GM21390 (cell line): ENCODE measurements at regions not wholly inside any gene's neighbourhood (a gene's known extent, or its start where the extent isn't known, plus 50 kb on each side); places are given as distances from the start of the nearest gene placed in this dataset.

Experiments used
- ATAC-seq: cut with Tn5 transposase; IDR thresholded peaks from one replicate; pipeline ENCODE4 v1.9.1; 2021; ENCODE audit not compliant: unreplicated experiment

DNA sequence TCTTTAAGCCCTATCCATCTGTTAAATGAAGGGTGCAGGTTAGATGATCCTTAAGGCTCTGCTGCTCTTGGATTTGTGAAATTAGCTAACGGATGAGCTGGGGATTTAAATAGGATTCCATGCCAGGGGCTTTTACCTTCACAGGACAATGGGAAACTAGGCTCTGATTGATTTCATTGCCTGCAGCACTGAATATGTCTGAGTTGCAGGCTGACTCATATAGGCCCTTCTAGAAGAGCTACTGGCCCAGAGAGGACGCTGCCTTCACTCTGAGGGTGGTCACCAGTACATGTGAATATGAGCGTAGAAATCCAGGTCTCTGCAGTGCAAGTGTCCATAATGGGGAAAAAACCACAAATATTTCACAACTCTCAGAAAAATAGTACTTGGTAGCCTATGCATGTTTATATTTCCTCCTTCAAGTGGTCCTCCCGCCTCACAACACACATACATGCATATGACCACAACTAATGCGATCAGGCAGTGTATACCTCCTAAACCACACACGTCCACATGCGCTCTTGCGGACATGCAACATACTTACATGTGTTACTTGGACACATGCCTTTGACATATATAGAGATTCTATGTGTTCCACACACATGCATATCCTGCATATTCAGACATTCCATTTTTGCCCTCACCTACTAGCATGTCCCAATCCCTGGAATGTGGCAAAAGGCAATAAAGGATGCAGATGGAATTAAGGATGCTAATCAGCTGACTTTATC lies 233.8 kb upstream of the JUN start:
- ATAC-seq: no peak

DNA sequence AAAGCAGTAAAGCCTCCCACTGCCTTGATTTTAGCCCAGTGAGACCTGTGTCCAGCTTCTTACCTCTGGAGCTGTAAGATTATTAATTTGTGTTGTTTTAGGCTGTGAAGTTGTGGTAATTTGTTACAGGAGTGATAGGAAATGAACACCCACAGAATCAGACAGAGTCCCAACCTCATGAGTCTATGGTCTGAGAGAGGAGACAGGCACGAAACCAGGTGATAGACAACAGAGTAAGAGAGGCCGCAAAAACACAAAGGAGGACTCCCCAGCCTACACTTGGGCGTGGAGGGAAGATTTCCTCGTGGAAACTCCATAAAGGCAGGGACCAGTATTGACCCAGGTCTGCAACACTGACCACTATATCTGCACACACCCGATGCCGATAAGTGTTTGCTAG lies 234.6 kb upstream of the JUN start:
- no peak for ATAC-seq

DNA sequence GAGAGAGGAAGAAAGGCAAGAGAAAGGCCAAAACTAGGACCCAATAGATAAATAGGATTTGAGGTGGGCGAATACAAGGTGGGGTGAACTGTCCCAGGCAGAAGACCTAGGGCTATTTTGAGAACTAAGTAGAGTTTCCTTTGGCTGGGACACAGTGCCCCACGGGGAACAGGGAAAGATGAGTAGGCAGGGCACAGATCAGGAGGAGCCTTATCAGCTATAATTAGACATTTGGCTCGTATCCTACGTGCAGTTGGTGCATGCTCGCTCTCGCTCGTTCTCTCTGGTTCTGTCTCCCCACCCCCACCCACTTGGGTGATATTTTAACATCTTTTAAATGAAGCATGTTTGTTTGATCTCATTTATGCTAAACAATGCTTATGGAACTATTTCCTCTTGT lies 235.0 kb upstream of the JUN start:
- no peak for ATAC-seq

DNA sequence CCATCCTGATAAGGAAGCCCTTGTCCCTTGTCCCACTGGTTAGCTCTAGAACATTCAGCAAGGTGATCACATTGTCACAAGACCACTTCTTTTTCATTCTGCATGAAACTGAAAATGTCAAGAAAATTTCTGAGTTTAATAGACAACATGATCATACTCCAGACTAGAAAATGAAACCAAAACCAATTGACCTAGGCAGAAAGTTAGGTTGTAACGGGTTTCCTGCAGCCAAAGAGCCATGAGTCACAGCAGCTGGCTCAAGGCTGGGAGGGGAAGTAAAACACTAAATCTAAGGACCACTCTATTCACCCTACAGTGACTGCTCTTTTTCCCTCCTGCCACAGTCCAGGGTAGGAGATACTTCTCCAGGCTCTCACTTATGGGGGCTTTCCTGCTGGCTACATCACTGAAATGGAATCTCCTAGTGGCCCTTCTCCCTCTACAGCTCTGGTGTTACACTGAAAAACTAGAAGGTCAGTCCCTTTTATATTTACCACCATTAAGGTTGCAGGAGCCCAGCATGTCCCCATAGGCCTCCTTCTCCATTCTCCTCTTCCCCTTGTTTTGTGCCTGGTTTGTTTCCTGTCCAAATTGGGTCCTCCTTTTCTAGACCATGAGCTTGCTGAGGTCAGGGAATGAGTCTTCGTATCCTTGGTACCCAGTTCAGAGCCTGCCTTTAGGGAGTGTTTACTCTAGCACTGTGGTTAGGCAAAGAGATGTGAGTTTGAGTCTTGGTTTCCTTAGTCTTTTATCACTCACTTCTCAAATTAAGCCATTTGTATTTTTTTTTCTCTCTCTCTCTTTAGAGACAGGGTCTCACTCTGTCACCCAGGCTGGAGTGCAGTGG lies 236.5 kb upstream of the JUN start:
- peak; percentile 96 for ATAC-seq

DNA sequence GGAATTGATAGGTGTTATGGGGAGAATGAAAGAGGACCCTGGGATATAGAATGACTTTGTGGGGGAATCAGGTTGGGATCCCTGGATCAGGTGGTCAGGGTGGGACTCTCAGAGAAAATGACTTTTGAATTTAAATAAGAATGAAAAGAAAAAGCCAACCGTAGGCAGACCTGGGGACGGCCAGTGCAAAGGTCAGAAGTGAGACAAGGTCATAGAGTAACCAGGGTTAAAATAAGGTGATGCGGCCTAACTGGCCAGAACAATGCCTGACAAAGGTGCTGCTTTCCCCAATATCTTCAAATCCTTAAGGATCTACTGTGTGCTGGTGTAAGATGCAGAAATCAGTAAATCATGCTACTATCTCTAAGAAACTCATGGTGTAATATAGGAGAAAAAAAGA lies 238.4 kb upstream of the JUN start:
- no peak for ATAC-seq

DNA sequence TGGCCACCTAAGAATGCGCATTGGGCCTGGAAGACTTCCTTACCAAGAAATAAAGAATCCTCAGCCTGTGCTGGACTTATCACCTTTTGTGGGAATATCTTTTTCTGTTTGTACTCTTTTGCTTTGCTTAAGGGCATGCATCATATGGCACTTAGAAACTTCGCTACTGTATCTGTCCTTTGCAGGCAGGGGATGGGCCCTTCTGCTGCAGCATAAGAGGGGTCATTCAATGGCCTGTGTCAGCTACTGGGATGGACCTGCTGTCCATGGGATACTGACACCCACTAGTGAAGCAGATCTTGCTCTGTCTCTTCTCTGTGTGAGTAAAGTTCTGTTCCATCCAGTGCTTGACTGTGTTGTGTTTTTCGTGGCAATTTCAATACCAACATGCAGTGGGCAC lies 239.0 kb upstream of the JUN start:
- ATAC-seq: no peak

DNA sequence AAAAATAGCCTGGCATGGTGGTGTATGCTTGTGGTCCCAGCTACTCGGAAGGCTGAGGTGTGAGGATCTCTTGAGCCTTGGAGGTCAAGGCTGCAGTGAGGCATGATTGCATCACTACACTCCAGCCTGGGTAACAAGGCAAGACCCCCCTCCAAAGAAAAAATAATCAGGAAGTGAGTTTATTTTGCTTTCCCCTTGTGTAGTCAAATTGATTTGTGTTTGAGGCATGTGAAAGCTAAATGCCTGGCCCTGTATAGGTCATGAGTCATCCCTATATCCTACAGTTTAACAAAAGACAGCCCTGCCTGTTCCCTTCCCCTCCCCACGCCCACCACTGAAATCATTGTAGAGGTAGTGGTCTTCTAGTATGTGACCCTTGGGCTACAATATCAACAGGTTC lies 241.4 kb upstream of the JUN start:
- no peak for ATAC-seq

DNA sequence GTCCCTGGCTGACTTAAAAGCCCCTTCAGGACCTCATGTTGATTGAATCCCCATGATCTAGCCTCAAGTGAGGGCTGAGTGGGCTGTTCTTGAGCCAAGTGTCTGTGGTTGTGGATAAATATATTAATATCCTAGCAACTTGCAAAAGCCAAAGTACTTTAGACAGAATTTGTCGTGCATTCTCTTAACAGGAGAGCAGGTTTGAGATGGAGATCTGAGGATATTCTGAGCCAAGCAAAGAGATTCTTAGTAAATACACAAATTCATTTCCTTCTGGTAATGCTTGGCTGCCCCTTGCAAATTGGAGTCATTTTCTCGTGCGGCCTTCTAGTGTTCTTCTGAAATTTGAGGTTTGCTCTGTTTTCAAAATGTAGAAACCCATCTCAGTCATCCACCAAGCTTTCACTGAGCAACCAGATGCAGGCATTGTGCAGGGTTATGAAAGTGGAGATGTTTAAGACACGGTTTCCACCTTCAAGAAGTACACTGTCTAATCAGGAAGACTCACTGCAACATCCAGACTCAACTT lies 242.1 kb upstream of the JUN start:
- ATAC-seq: peak; percentile 94

DNA sequence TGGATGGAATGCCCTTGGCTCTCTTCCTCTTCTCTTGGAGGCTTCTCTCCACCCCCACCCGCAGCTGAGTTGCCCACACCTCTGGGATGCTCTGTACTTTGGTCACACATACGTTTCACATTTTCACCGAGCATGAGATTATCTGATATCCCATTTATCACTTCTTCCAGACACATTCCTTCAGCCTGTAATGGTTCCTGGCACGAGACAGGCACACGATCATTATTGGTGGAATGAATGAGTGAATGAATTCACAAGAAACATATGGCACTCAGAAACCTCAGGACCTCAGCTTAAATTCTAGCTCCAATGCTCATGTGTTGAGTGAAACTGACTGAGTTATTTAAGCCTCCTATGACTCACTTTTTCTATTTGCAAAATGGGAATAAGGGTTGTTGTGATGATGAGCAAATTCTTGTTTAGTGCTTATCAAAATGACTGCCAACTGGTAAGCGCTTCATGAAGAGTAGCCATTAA lies 242.7 kb upstream of the JUN start:
- peak; percentile 22 for ATAC-seq

DNA sequence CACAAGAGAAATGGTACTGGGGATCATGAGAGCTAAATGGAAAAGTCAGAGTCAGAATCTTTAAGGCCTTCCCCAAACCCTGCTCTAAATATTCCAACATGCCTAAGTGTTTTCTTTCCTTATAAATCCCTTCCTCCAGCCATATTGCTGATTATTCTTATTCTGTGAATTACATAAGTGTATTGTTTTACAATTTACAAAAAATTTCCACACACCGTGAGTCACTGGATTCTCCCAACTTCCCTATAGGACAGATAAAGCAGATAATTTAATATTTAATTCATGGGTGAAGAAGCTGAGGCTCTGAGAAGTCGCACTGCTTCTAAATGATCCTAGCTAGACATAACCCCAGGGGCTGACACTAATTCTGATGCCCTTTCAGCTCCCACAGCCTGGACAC lies 243.3 kb upstream of the JUN start:
- no peak for ATAC-seq

DNA sequence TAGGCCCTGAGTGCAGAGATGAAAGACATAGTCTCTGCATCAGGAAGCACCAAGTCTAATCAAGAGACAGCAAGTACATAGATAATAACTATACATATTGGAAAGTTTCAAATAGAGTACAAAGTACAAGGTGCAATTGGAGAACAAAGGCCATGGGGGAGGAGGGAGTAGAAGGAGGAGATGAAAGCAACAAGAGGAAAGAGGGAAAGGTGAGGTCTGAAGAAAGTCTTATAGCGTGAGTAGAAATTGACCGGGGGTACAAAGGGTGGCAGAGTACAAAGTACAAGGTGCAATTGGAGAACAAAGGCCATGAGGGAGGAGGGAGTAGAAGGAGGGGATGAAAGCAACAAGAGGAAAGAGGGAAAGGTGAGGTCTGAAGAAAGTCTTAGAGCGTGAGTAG lies 244.2 kb upstream of the JUN start:
- ATAC-seq: no peak

DNA sequence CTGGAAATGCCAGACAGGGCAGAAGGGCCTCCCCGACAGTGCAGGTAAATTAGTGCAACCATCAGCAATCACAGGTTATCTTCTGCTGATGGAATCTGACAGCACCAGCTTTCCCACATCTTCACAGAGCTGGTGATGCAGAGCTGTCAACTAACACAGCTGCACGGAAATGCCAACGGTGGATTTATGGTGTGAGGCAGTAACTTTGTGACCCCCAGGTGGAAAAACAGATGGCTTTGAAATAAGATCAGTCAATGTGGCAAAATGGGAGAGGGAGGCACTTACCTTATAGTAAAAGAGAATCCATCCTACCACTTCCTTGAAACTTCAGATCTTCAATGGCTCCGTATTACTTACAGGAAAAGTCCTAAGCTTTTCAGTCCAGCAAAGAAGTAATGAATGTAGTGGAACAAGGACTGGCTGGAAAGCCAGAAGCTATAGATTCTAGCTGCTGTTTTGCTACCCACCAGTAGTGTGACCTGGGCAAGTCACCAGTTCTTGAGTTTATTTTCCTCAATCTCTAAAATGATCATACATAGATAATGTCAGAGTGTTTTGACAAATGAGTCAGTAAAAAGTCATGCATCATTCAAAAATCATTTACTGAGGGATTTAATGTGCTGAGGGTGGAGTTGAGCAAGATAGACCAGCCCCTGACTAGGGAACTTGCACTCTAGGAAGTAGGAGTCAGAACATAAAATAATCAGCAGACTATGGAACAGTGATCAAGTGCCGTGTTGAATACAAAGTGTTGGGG lies 245.7 kb upstream of the JUN start:
- no peak for ATAC-seq

DNA sequence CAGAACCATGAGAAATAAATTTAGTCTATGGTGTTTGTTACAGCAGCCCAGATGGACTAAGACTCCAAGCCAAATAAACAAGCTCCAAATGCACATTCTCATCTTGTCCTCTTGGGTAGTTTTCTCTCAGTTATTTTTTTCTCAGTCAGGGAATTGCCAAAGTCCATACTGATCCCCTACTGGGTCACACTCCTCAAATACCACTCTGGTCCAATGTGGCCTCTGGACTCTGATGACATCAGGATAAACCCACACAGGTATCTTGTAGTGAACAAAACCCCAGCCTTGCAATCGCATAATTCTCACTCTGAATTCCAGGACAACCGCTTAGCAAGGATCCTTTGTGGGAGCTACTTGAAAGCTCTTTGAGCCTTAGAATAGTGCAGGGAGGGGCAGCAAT lies 248.4 kb upstream of the JUN start:
- no peak for ATAC-seq

DNA sequence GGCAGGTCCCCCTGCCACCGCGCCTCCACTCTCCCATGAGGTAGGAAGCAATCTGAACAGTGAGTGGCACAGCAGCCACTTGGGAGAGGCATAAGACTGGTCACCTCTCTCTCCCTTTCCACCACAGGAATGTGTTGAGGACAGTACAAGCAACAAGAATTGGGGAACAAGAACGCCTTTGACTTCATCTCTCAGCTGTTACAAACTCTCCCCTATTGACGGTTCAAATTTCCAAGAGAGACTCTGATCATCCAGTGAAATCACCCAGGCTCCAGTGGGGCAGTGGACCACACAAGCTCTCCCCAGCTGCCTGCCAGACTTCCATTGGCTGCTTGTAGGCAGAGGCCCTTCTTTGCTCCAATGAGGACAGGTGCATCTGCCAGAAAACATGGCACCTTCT lies 249.9 kb upstream of the JUN start:
- no peak for ATAC-seq

DNA sequence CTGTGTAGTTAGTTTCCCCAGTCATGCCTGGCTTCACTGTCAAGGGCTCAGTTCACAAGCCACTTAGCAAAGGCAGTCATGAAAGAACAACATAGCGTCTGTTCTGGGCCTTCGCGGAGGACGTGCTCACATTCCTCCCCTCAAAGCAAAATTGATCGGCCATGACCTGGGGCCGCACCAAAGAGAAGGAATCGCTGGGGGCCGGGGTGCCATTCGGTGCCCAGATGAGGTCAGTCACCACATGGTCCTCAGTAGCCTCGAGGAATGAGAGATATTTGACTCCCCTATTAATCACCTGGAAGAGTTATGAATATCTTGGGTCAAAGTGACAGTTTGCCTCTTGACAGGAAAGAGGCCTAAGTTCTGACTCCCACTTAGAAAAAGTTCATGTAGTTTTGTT lies 251.1 kb upstream of the JUN start:
- no peak for ATAC-seq

DNA sequence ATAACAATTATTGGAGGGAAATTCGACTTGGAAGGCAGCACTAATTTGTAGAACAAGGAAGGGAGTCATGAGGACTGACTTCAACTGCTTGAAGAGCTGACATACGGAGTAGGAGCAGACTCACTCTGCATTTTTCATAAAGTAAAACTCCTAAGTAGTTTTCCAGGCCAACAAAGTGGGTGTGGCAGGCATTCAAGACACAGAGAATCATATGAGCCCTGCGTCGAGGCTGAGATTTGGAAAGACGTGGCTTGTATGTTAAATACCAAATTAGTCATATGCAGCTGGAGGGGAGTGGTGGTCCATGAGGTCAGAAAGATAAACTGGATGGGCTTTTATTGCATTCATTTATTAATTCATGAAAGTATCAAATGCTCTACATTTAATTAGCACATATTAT lies 255.7 kb upstream of the JUN start:
- no peak for ATAC-seq

DNA sequence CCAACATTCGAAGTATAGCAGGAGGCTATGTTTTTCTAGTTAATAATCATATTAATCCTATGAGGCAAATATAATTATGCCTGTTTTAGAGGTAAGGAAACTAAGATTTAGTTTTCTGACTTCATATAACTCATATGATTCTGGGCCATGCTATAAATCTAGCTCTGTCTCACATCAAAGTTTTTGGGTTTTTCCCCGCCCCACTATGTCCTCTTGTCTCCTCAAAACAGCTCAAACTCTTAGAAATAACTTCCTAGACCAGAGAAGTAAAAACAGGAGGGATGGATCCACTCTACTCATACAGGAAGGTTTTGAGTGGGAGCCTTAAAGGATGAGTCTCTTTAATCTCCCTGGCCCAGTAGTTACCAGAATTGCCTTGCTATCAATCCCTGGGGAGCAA lies 256.4 kb upstream of the FGGY start:
- ATAC-seq: no peak

DNA sequence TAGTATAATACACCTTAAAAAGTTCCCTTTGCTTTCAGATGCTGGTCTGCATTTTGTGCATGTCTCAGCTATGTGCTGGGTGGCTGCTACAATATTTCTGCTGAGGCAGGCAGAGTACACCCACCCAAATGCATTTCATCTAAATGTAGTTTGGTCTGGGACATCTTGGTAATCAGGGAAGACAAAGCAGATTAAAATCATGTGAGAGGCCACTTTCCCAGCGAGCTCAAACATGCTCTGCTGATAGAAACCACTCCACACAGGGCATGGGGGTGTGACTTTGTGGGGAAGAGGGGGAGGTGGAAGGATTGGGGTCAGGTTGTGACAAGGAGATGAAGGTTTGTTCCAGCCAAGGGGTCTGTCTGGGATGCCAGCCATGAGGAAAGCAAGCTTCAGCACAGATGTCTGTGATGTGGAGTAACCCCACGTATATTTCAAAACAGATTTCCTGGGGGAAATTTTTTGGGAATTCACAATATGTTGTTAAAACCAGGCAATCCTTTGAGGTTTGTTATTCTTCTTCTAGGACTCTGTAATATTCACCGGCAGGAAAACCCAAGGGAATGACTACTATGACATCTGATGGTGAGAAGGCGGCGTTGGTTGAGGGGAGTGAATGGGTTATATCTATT lies 255.1 kb upstream of the FGGY start:
- no peak for ATAC-seq

DNA sequence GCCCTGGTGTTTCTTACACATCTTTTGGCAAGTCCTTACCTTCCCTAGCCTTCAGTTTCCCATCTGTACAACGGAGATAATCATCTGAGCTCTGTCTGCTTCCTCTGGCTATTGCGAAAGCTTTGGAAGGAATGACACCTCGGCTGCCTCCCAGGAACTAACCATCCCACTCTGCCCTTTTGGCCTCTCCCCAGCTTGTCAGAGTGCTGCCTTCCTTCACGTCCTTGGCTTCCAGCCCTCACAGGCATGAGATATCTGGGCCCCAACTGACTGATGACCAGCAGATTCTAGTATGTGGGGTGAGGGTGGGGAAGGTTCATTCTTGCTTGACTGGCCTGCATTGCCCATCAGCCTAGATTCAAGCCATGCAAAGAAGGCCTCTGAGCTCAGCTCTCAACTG lies 253.1 kb upstream of the FGGY start:
- no peak for ATAC-seq

DNA sequence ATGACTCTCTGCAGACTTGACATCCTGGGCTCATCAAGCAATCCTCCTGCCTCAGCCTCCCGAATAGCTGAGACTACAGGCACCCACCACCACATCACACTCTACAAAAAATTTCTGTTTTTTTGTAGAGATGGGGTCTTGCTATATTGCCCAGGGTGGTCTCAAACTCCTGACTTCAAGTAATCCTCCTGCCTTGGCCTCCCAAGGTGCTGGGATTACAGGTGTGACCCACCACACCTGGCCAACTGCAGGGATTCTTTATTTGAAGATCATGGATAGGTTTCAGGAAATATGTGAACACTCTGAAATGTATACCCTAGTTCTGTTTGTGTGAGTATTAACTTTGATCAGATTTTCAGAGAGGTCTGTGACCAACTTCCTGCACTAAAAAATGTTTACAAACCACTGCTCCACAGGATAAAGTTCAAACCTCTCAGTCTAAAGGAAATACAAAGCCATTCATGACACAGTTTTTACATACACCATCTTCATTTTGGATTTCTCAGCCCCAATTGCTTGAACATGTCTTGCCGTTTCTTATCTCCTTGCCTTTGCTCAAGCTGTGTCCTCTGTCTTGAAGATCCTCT lies 252.3 kb upstream of the FGGY start:
- no peak for ATAC-seq

DNA sequence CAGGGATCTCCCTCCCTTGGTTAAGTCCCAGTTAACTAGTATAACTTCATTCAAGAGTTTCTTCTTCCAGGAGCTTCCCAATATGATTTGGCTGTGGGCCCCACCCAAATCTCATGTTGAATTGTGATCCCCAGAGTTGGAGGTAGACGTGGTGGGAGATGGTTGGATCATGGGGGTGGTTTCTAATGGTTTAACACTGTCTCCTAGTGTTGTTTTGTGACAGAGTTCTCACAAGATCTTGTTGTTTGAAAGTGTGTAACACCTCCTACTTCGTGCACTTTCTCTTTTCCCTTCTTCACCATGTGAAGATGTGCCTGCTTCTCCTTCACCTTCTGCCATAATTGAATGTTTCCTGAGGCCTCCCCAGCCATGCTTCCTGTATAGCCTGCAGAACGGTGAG lies 251.8 kb upstream of the FGGY start:
- ATAC-seq: no peak
